ENCODE measurements at regions not wholly inside any gene's neighbourhood (a gene's known extent, or its start where the extent isn't known, plus 50 kb on each side); places are given as distances from the start of the nearest gene placed in this dataset.

DNA sequence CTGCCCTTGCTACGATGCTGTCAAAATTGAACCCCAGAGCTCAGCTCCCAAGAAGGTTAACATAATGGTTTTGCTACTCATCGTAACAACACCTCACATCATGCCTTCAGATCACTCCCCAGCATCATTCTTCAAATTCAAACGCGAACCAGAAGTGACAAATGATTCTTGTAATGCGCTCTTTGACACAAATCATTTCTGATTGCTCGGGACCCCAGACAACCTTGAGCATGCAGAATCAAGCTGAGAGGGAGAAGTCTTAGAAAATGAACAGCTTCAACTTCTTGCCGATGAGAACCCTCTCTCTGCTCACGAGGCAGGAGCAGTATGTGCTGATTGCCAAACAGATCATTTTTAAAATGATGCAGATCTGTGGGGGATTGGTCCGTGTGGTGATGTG, 241.0 kb upstream of the ASIC2 start:
- H3K4me3 ChIP-seq: no peak overlapping the region
- H3K27ac ChIP-seq: no peak overlapping the region
- DNase-seq: no peak
- no peak for TF ChIP-seq POLR2A (IDR thresholded peaks at IDR 0.05)
- TF ChIP-seq CTCF (IDR thresholded peaks at IDR 0.05): no peak
- no peaks in the 10 kb centered on the region for H3K4me1 ChIP-seq
- H3K36me3 ChIP-seq: no peaks in the 10 kb centered on the region
- H3K9me3 ChIP-seq: no peaks in the 10 kb centered on the region
- H3K27me3 ChIP-seq: no peaks in the 10 kb centered on the region

DNA sequence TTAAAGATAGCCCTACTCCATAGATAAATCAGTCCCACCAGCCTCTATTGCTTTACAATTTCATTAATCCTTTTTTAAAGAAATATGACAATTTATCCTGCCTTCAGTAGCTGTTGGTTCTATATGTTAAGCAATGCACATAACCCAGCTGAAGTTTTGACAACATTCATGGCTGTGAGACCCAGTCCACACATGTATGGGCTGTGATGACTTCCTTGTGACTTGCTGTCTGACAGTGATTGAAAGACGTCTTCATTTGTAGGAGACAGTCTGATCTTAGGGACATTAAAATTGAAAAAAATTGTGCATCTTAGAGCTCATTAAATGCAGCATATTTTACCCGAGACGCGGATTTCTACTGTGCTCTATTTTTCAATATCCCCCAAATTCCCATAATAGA, 252.0 kb upstream of the ASIC2 start:
- no peak overlapping the region for H3K4me3 ChIP-seq
- H3K27ac ChIP-seq: no peak overlapping the region
- H3K36me3 ChIP-seq: no peaks in the 10 kb centered on the region
- no peaks in the 10 kb centered on the region for H3K9me3 ChIP-seq
- H3K4me1 ChIP-seq: no peaks in the 10 kb centered on the region
- no peak for DNase-seq
- TF ChIP-seq CTCF (IDR thresholded peaks at IDR 0.05) (no peak), POLR2A (IDR thresholded peaks at IDR 0.05) (no peak)
- H3K27me3 ChIP-seq: no peaks in the 10 kb centered on the region

DNA sequence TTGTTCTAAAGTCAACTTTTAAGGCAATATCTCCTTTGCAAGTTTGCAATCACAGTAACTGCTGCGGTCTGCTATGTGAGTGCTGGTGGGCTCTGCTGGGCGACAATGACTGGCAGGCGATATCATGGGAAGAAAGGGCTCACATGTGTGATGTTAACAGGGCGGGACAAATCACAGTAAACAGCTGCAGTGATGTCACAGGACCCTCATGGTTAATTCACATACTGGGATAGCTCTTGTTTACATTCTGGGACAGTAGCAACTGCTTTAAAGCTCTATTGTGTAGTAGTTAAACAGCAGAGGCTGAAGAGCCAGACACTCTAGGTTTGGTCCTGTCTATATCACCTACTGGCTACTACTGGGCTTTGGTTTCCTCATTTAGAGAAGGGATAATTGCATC, 257.2 kb upstream of the ASIC2 start:
- H3K4me3 ChIP-seq: no peak overlapping the region
- no peak for DNase-seq
- H3K9me3 ChIP-seq: no peaks in the 10 kb centered on the region
- no peaks in the 10 kb centered on the region for H3K4me1 ChIP-seq
- TF ChIP-seq POLR2A (IDR thresholded peaks at IDR 0.05) (no peak), CTCF (IDR thresholded peaks at IDR 0.05) (no peak)
- H3K27me3 ChIP-seq: no peaks in the 10 kb centered on the region
- H3K36me3 ChIP-seq: no peaks in the 10 kb centered on the region
- no peak overlapping the region for H3K27ac ChIP-seq

- Histone ChIP-seq H3K4me1 (no peaks in the 10 kb centered on the region), H3K27me3 (no peaks in the 10 kb centered on the region), H3K9me3 (no peaks in the 10 kb centered on the region), H3K4me3 (no peak overlapping the region), H3K36me3 (no peaks in the 10 kb centered on the region), H3K27ac (no peak overlapping the region)
- TF ChIP-seq POLR2A (IDR thresholded peaks at IDR 0.05): no peak
- TF ChIP-seq CTCF (IDR thresholded peaks at IDR 0.05): no peak
- no peak for DNase-seq
Measured at GRCh38 chr17:33551075-33551474, 258.0 kb upstream of the ASIC2 start.

DNA sequence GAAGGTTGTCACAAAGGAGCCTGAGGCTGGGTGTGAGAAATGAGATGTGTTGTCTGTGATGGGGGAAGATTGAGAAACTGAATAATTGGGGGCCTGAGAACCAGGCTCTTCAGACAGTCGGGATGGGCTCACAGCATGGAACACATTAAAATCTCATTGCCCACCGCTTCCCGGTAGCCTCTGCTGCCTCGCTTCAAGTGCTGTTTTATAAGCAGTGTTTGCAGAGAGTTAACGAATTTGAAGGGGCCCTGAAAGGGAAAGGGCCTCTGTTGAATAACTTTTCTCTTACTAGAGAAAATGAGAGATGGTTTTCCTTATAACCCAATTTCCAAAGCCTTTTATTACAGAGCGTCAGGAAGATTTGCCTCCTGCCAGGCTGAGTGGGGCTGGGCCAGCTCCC, 258.8 kb upstream of the ASIC2 start:
- H3K27me3 ChIP-seq: no peaks in the 10 kb centered on the region
- no peaks in the 10 kb centered on the region for H3K4me1 ChIP-seq
- no peak for TF ChIP-seq POLR2A (IDR thresholded peaks at IDR 0.05)
- no peak for TF ChIP-seq CTCF (IDR thresholded peaks at IDR 0.05)
- no peak overlapping the region for H3K27ac ChIP-seq
- no peaks in the 10 kb centered on the region for H3K36me3 ChIP-seq
- no peak for DNase-seq
- H3K9me3 ChIP-seq: no peaks in the 10 kb centered on the region
- H3K4me3 ChIP-seq: no peak overlapping the region

- Histone ChIP-seq H3K27me3 (no peaks in the 10 kb centered on the region), H3K9me3 (no peaks in the 10 kb centered on the region), H3K4me3 (no peak overlapping the region), H3K4me1 (no peaks in the 10 kb centered on the region), H3K27ac (no peak overlapping the region), H3K36me3 (no peaks in the 10 kb centered on the region)
- no peak for DNase-seq
- no peak for TF ChIP-seq CTCF (IDR thresholded peaks at IDR 0.05)
- TF ChIP-seq POLR2A (IDR thresholded peaks at IDR 0.05): no peak
Measured at GRCh38 chr17:33560165-33560564, 267.1 kb upstream of the ASIC2 start.

Measured in Peyer's patch (tissue), 4 donors.